ENCODE measurements at regions not wholly inside any gene's neighbourhood (a gene's known extent, or its start where the extent isn't known, plus 50 kb on each side); places are given as distances from the start of the nearest gene placed in this dataset.

DNA sequence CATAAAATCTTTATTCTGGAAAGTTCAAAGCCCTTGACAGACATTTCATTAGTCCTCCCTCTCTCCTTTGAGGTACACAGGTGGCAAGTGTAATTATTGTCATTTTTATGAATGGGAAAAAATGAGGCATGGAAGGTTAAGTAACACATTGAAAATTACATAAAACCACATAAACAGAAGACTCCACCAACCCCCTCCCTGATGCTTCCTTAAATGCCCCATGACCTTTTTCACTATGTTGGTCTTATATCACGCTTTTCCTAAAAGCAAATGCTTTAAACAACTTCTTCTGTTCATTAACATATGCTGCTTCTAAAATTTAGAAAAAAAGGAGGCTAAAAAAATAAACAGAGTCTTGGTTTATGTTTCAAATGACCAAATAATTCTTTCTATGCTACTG, 648.4 kb downstream of the PTPRC start:
- TF ChIP-seq, protein P1, sequence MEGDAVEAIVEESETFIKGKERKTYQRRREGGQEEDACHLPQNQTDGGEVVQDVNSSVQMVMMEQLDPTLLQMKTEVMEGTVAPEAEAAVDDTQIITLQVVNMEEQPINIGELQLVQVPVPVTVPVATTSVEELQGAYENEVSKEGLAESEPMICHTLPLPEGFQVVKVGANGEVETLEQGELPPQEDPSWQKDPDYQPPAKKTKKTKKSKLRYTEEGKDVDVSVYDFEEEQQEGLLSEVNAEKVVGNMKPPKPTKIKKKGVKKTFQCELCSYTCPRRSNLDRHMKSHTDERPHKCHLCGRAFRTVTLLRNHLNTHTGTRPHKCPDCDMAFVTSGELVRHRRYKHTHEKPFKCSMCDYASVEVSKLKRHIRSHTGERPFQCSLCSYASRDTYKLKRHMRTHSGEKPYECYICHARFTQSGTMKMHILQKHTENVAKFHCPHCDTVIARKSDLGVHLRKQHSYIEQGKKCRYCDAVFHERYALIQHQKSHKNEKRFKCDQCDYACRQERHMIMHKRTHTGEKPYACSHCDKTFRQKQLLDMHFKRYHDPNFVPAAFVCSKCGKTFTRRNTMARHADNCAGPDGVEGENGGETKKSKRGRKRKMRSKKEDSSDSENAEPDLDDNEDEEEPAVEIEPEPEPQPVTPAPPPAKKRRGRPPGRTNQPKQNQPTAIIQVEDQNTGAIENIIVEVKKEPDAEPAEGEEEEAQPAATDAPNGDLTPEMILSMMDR (conservative IDR thresholded peaks at IDR 0.05; ENCODE audit: low read depth, low read length), result no peak
- Histone ChIP-seq H3K27me3 (ENCODE audit: insufficient read depth, low read depth) (peaks cover 48% of the 10 kb centered on the region; the same call in 1 of the 2 replicates), H3K79me2 (ENCODE audit: insufficient read depth, low read depth) (no peaks in the 10 kb centered on the region), H3K27ac (no peak overlapping the region), H3K4me1 (ENCODE audit: low read depth, poor library complexity, severe bottlenecking) (peaks cover 20% of the 10 kb centered on the region), H3K36me3 (ENCODE audit: insufficient read depth) (no peaks in the 10 kb centered on the region), H3K4me3 (IDR thresholded peaks at IDR 0.05; ENCODE audit: insufficient read depth, low read depth, low read length) (no peak overlapping the region), H3K9ac (no peak overlapping the region), H3K4me2 (no peak overlapping the region), H2AFZ (ENCODE audit: low read depth) (no peak overlapping the region), H4K20me1 (ENCODE audit: insufficient read depth) (no peaks in the 10 kb centered on the region)

DNA sequence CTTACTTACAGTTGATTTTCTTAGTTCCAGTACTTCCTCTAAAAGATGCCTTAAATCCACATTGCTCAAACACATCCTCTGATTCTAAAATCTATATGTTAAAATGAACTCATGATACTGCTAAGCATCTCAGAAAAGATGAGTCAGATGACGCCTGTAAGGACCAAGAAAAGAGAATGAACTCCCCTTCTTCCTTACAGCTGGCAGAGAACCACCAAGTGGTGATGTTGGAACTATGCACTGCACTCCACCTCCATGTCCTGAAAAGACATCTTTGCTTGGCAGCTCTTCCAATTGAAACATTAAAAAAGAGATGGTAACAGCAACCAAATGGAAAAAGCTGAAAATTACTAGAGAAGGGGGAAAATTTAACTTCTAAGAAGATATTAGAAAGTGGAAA, 648.8 kb downstream of the PTPRC start:
- Histone ChIP-seq H2AFZ (ENCODE audit: low read depth) (no peak overlapping the region), H3K27me3 (ENCODE audit: insufficient read depth, low read depth) (peaks cover 43% of the 10 kb centered on the region; the same call in 1 of the 2 replicates), H3K36me3 (ENCODE audit: insufficient read depth) (no peaks in the 10 kb centered on the region), H3K4me3 (IDR thresholded peaks at IDR 0.05; ENCODE audit: insufficient read depth, low read depth, low read length) (no peak overlapping the region), H3K27ac (no peak overlapping the region), H4K20me1 (ENCODE audit: insufficient read depth) (no peaks in the 10 kb centered on the region), H3K4me1 (ENCODE audit: low read depth, poor library complexity, severe bottlenecking) (peaks cover 20% of the 10 kb centered on the region), H3K4me2 (no peak overlapping the region), H3K79me2 (ENCODE audit: insufficient read depth, low read depth) (no peaks in the 10 kb centered on the region), H3K9ac (no peak overlapping the region)
- TF ChIP-seq, protein P1 (conservative IDR thresholded peaks at IDR 0.05; ENCODE audit: low read depth, low read length), result no peak

DNA sequence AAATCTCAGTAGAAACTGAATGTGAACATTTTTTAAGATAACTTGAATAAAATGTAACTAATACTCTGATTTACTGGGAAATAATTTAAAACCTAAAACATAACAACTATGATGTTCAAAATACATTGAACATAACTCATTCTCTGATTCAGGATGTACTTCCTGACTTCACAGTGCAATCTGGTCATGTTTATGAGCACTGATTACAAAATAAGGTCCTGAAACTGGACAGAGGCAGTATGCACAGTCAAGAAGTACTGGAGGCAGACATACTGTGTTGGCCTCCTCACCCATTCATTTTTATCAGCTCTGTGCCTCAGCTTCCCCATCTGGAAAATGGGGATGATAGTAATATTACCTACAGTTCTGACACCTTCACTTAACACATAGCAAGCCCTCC, 651.3 kb downstream of the PTPRC start:
- Histone ChIP-seq H3K36me3 (ENCODE audit: insufficient read depth) (no peaks in the 10 kb centered on the region), H3K9ac (no peak overlapping the region), H3K27me3 (ENCODE audit: insufficient read depth, low read depth) (peaks cover 22% of the 10 kb centered on the region; the same call in 1 of the 2 replicates), H3K4me1 (ENCODE audit: low read depth, poor library complexity, severe bottlenecking) (no peaks in the 10 kb centered on the region), H3K79me2 (ENCODE audit: insufficient read depth, low read depth) (no peaks in the 10 kb centered on the region), H4K20me1 (ENCODE audit: insufficient read depth) (no peaks in the 10 kb centered on the region), H3K4me3 (IDR thresholded peaks at IDR 0.05; ENCODE audit: insufficient read depth, low read depth, low read length) (no peak overlapping the region), H3K27ac (no peak overlapping the region), H3K4me2 (no peak overlapping the region), H2AFZ (ENCODE audit: low read depth) (no peak overlapping the region)
- TF ChIP-seq, protein P1 (conservative IDR thresholded peaks at IDR 0.05; ENCODE audit: low read depth, low read length), result no peak

DNA sequence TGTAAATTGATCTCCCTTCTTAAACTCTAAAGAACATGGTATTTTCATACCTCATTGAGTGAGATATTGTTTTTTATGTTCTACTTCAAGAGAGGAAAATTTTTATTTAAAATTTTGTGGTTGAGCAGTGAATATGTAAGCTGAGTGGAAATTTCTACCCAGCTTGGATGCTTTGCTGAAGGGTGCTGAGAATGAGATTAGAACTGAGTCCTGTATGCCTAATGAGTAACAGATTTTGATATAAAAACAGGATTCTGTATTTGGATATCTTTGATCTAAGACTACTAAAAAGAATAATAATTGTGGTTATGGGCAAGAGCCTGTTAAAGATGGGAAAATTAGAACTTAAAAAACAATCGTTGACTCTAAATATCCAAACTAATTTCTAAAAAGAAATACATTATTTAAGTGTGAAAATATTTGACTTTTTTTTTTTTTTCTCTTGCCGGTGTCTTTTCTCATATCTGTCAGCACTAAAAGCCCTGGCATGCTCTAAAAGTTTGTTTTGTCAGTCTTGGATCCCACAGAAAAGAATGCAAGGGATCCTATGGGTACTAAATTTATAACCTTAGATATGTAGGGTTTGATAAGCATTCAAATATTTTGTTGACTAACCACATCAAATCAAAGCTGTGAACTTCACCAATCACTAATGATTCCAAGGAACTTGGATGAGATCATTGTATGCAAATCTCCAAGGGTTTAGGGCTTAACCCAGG, 652.3 kb downstream of the PTPRC start:
- no peak overlapping the region for H3K27ac ChIP-seq
- TF ChIP-seq, protein P1 (conservative IDR thresholded peaks at IDR 0.05; ENCODE audit: low read depth, low read length), result no peak

More for the DNA sequence above, 652.3 kb downstream of the PTPRC start:
- H4K20me1 ChIP-seq (ENCODE audit: insufficient read depth), result no peaks in the 10 kb centered on the region
- no peaks in the 10 kb centered on the region for H3K79me2 ChIP-seq (ENCODE audit: insufficient read depth, low read depth)
- H2AFZ ChIP-seq (ENCODE audit: low read depth), result no peak overlapping the region
- H3K4me1 ChIP-seq (ENCODE audit: low read depth, poor library complexity, severe bottlenecking), result no peaks in the 10 kb centered on the region
- no peak overlapping the region for H3K9ac ChIP-seq
- H3K27me3 ChIP-seq (ENCODE audit: insufficient read depth, low read depth), result peaks cover 12% of the 10 kb centered on the region; the same call in 1 of the 2 replicates
- no peak overlapping the region for H3K4me2 ChIP-seq
- H3K4me3 ChIP-seq (IDR thresholded peaks at IDR 0.05; ENCODE audit: insufficient read depth, low read depth, low read length), result no peak overlapping the region
- H3K36me3 ChIP-seq (ENCODE audit: insufficient read depth), result no peaks in the 10 kb centered on the region
